ENCODE measurements at regions not wholly inside any gene's neighbourhood (a gene's known extent, or its start where the extent isn't known, plus 50 kb on each side); places are given as distances from the start of the nearest gene placed in this dataset.
"Not testable (repeated sequence)": the region's sequence is repeated elsewhere in the genome, so short reads cannot be mapped to it uniquely, and the experiment has no call there.

DNA sequence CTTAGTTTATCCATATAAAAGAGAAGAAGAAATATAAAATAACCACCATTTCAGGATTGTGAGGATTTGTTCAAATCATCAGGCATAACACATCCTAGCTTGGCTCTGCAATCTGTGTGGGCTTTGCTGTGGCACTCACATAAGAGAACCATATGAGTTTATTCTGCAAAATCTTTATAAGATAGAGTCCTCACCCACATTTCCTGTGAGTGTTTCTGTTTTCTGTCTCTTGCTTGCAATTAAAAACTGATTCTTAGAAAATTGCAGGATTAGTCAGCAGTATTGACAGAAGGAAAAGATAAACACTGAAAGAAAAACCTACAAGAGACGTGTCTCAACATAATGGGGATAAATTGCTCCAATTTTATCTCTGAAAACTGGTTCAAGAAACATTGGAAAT lies 258.5 kb downstream of the RND3 start:
- Mint-ChIP-seq H3K4me1 (no peaks in the 10 kb centered on the region), H3K4me3 (no peak overlapping the region), H3K27me3 (no peaks in the 10 kb centered on the region), H3K9me3 (no peaks in the 10 kb centered on the region), H3K27ac (no peak overlapping the region), H3K36me3 (no peaks in the 10 kb centered on the region)

DNA sequence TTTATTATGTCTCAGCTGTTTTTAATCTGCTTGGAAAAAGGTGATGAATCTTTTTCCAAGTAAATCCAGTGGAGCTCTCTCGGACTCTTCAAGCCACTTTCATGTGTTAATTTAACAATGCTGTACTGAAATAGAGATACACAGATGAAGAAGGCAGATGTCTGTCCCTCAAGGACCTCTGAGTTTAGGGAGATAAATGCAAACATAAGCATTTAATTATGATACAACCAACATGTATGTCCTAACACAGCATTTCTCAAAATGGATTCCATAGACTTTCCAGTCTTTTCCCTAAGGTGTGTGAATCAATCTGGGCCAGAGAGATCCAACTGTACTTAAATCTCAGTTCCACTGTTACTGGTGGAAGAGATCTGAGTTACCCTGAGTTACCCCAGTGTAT lies 262.4 kb downstream of the RND3 start:
- no peaks in the 10 kb centered on the region for H3K4me1 Mint-ChIP-seq
- H3K27ac Mint-ChIP-seq, result no peak overlapping the region
- H3K27me3 Mint-ChIP-seq, result no peaks in the 10 kb centered on the region
- H3K9me3 Mint-ChIP-seq, result no peaks in the 10 kb centered on the region
- H3K36me3 Mint-ChIP-seq, result no peaks in the 10 kb centered on the region
- no peak overlapping the region for H3K4me3 Mint-ChIP-seq

- Mint-ChIP-seq H3K27me3 (no peaks in the 10 kb centered on the region), H3K27ac (no peak overlapping the region), H3K4me3 (no peak overlapping the region)
These were observed 263.1 kb downstream of the RND3 start for GRCh38 chr2:150224321-150224720.

DNA sequence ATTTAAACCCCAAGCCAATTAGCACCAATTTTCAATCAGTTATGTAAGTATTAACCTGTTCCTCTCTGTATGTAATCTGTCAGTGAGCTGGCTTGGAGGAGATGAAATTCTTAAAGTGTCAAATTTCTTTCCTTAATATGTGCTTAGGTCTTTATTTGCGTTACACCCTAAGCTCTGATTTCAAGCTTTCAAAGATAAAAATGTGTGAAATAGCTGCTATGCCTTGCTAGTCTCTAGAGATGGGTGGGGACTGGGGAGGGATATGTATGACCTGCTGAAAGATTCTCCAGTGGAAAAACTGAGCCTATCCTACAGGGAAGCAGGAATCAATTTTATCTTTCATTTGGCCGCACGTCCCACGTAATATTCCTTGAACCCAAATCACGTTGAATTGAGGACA lies 264.5 kb downstream of the RND3 start:
- Mint-ChIP-seq H3K27me3 (no peaks in the 10 kb centered on the region), H3K27ac (no peak overlapping the region), H3K4me1 (no peaks in the 10 kb centered on the region), H3K9me3 (no peaks in the 10 kb centered on the region), H3K4me3 (no peak overlapping the region), H3K36me3 (no peaks in the 10 kb centered on the region)

More at GRCh38 chr2:150224321-150224720, 263.1 kb downstream of the RND3 start:
- no peaks in the 10 kb centered on the region for H3K36me3 Mint-ChIP-seq
- H3K9me3 Mint-ChIP-seq, result no peaks in the 10 kb centered on the region
- no peaks in the 10 kb centered on the region for H3K4me1 Mint-ChIP-seq

GRCh38 chr2:150222379-150222778 lies 265.1 kb downstream of the RND3 start:
- H3K4me1 Mint-ChIP-seq, result no peaks in the 10 kb centered on the region
- no peaks in the 10 kb centered on the region for H3K27me3 Mint-ChIP-seq
- H3K27ac Mint-ChIP-seq, result no peak overlapping the region
- no peak overlapping the region for H3K4me3 Mint-ChIP-seq
- H3K36me3 Mint-ChIP-seq, result no peaks in the 10 kb centered on the region
- H3K9me3 Mint-ChIP-seq, result no peaks in the 10 kb centered on the region

DNA sequence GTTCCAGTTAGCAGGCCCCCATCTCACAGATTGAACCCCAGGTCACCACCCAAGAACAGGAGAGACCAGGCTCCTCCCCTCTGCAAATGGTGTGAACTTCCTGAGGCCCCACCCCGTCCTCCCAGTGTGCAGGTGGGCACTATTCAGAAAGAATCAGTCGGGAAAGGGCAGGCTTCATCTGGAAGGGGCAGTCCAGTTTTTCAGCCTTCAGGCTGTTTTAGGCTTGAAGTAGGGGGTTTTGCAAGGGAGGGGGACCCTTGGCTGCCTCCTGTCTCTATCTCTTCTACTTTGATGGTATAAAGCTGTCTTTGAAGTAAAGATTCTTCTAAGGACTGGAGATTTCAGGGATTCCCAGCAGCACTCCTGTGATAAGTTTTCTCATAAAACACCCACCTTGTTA lies 267.6 kb downstream of the RND3 start:
- Mint-ChIP-seq H3K27ac (no peak overlapping the region), H3K36me3 (no peaks in the 10 kb centered on the region), H3K9me3 (no peaks in the 10 kb centered on the region)

DNA sequence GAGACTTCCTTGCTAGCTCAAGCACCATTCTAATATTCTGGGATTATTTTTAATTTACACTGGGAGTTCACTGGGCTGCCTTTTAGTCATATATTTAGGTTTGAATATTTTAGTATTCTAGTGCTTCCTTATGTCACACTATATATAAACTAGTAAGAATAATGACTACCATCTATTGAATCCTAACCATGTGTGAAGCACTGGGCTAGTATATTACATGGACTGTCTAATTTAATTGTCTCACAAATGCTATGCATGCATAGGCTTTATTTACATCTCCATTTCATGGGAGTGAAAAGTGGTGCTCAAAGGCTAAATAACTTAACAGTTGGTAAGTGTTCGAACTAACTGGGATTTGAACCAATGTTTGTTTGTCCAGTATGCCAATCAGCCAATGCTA lies 272.4 kb downstream of the RND3 start:
- H3K4me1 Mint-ChIP-seq, result no peaks in the 10 kb centered on the region
- H3K27ac Mint-ChIP-seq, result no peak overlapping the region
- no peaks in the 10 kb centered on the region for H3K27me3 Mint-ChIP-seq
- H3K36me3 Mint-ChIP-seq, result no peaks in the 10 kb centered on the region
- H3K9me3 Mint-ChIP-seq, result no peaks in the 10 kb centered on the region
- no peak overlapping the region for H3K4me3 Mint-ChIP-seq

More for the DNA sequence above, 267.6 kb downstream of the RND3 start:
- H3K4me1 Mint-ChIP-seq, result no peaks in the 10 kb centered on the region
- H3K27me3 Mint-ChIP-seq, result no peaks in the 10 kb centered on the region
- no peak overlapping the region for H3K4me3 Mint-ChIP-seq

DNA sequence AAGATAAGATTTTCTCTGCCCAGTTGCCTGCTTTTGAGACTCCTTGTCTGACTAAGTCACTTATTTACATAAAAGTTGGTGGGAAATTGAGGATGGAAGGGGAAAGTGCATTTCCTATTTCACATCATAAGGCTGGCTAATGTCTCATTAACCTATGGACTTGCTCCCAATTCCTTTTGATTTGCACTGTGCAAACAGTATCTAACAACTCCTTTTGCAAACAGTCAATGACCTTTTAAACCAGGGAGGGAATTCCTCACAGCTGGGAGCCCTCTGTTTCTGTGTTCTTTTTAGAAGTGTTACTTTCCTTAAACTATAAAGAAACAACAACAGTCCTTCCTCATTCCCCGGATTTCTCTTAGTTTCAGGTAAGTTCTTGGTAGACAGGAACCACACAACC lies 272.8 kb downstream of the RND3 start:
- Mint-ChIP-seq H3K9me3 (no peaks in the 10 kb centered on the region), H3K27ac (no peak overlapping the region), H3K4me1 (no peaks in the 10 kb centered on the region), H3K4me3 (no peak overlapping the region), H3K36me3 (no peaks in the 10 kb centered on the region), H3K27me3 (no peaks in the 10 kb centered on the region)

- Mint-ChIP-seq H3K4me1 (no peaks in the 10 kb centered on the region), H3K27me3 (no peaks in the 10 kb centered on the region), H3K27ac (no peak overlapping the region), H3K36me3 (no peaks in the 10 kb centered on the region), H3K9me3 (no peaks in the 10 kb centered on the region), H3K4me3 (no peak overlapping the region)
These were observed 274.7 kb downstream of the RND3 start for GRCh38 chr2:150212722-150213171.

DNA sequence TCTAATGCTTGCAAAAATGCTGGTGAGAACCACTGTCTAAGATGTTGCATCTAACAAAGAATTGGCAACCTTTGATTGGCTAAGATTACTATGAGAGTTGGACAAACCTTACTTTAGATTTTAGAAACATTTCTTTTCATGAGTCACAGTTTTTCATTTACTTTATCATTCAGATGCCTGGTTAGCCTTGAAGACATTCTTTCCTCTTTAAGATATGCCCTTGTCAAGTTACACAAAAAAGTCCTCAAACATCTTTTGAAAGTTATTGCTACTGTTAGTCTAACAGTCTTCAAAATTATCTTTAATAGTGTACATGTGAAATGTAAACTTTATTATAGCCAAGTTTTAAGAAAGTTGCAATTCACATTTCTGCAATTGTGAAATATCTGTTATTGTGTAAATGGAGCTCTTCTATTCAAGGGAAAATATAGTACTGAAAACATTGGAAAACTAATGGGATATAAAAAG lies 276.3 kb downstream of the RND3 start:
- Mint-ChIP-seq H3K36me3 (no peaks in the 10 kb centered on the region), H3K4me3 (no peak overlapping the region), H3K4me1 (no peaks in the 10 kb centered on the region), H3K27ac (no peak overlapping the region), H3K9me3 (no peaks in the 10 kb centered on the region), H3K27me3 (no peaks in the 10 kb centered on the region)

GRCh38 chr2:150209746-150210145 lies 277.7 kb downstream of the RND3 start:
- Mint-ChIP-seq H3K27ac (no peak overlapping the region), H3K4me3 (no peak overlapping the region), H3K9me3 (no peaks in the 10 kb centered on the region), H3K4me1 (no peaks in the 10 kb centered on the region), H3K27me3 (no peaks in the 10 kb centered on the region), H3K36me3 (no peaks in the 10 kb centered on the region)

DNA sequence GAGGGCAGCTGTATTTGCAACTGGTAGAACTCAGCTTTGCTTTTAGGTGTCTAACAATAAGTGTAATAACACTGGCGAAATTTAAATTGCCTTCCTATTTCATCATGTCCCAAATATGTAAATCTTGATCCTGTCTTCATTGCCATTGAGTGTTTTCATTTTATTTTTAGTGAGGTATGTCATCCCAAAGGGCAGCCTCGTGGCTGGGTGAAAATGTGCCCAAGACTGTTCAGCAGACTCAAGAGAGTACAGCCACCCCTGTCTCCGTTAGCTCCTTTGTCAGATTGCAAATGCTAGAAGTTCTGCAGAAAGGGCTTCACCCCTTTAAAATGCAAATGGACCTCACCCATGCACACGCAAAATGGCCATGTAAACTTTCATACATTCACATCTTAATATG lies 278.8 kb downstream of the RND3 start:
- Mint-ChIP-seq H3K36me3 (no peaks in the 10 kb centered on the region), H3K27me3 (no peaks in the 10 kb centered on the region), H3K4me3 (no peak overlapping the region), H3K27ac (no peak overlapping the region), H3K9me3 (no peaks in the 10 kb centered on the region), H3K4me1 (no peaks in the 10 kb centered on the region)

DNA sequence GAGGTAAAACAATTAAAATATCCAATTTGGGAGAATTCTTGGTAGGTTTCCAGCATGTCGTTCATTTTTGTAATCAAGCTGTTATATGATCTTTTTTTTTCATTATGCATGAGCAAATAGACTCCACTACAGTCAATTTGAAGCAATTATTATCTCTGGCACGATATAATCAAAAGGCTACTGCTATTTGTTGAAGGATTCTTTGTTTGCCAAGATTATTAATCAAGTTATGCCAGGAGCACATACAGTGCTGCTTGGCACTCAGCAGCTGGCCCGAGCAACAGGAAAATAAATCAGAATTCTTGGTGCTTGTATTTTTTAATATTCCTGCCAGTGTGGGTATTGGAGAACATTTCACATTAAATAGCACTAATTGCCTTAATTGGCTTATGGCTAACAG lies 279.5 kb downstream of the RND3 start:
- no peaks in the 10 kb centered on the region for H3K27me3 Mint-ChIP-seq

DNA sequence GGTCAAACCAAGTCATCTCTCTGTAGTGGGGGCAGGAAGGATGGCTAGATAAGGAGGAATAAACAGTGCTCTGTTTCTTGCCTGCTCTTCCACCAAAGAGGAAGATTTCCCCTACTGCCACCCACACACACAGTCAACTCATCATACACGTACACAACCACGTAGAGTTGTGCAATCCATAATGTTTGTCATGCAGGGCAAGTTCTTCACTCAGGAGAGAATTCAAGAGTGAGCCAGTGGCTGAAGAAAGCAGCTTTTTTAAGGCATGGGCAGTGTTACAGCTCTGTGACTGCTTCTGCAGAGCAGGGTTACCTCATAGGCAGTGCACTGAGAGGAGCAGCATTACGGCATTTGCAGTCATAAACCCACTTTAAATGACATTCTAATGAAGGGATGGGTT lies 283.0 kb downstream of the RND3 start:
- Mint-ChIP-seq H3K4me3 (no peak overlapping the region), H3K36me3 (no peaks in the 10 kb centered on the region), H3K27ac (no peak overlapping the region), H3K27me3 (no peaks in the 10 kb centered on the region), H3K4me1 (no peaks in the 10 kb centered on the region), H3K9me3 (no peaks in the 10 kb centered on the region)

More for the DNA sequence above, 279.5 kb downstream of the RND3 start:
- no peak overlapping the region for H3K4me3 Mint-ChIP-seq
- no peak overlapping the region for H3K27ac Mint-ChIP-seq
- no peaks in the 10 kb centered on the region for H3K9me3 Mint-ChIP-seq
- no peaks in the 10 kb centered on the region for H3K4me1 Mint-ChIP-seq
- no peaks in the 10 kb centered on the region for H3K36me3 Mint-ChIP-seq

DNA sequence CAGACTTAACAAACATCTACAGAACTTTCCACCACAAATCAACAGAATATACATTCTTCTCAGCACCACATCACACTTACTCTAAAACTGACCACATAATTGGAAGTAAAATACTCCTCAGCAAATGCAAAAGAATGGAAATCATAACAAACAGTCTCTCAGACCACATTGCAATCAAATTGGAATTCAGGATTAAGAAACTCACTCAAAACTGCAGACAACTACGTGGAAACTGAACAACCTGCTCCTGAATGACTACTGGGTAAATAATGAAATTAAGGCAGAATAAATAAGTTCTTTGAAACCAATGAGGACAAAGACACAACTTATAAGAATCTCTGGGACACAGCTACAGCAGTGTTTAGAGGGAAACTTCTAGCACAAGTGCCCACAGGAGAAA lies 292.7 kb downstream of the RND3 start:
- H3K36me3 Mint-ChIP-seq, H3K4me1 Mint-ChIP-seq, H3K27me3 Mint-ChIP-seq: not testable (repeated sequence)

DNA sequence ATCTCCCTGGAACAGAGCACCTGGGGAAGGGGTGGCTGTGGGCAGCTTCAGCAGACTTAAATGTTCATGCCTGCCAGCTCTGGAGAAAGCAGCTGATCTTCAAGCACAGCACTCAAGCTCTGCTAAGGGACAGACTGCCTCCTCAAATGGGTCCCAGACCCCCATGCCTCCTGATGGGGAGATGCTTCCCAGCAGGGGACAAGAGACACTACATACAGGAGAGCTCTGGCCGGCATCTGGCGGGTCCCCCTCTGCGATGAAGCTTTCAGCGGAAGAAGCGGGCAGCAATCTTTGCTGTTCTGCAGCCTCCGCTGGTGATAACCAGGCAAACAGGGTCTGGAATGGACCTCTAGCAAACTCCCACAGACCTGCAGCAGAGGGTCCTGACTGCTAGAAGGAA lies 294.8 kb downstream of the RND3 start:
- Mint-ChIP-seq H3K4me3 (no peak overlapping the region), H3K27me3 (no peaks in the 10 kb centered on the region), H3K27ac (no peak overlapping the region), H3K9me3 (no peaks in the 10 kb centered on the region), H3K36me3 (no peaks in the 10 kb centered on the region), H3K4me1 (no peaks in the 10 kb centered on the region)

More for the DNA sequence above, 292.7 kb downstream of the RND3 start:
- H3K27ac Mint-ChIP-seq, H3K9me3 Mint-ChIP-seq, H3K4me3 Mint-ChIP-seq: not testable (repeated sequence)

- Mint-ChIP-seq H3K36me3 (no peaks in the 10 kb centered on the region), H3K27me3 (no peaks in the 10 kb centered on the region), H3K9me3 (no peaks in the 10 kb centered on the region), H3K27ac (no peak overlapping the region), H3K4me3 (no peak overlapping the region), H3K4me1 (no peaks in the 10 kb centered on the region)
These were observed 296.1 kb downstream of the RND3 start for GRCh38 chr2:150191349-150191748.
